ENCODE measurements at regions not wholly inside any gene's neighbourhood (a gene's known extent, or its start where the extent isn't known, plus 50 kb on each side); places are given as distances from the start of the nearest gene placed in this dataset.

- no peak for TF ChIP-seq CTCF (IDR thresholded peaks at IDR 0.05; ENCODE audit: low read depth, low read length)
- CTCF ChIA-PET: interaction anchor here (1.2 kb wide), 1 partner anchor 108 kb away, joined by 3 read pairs; no protein-coding TSS in a partner anchor
These were observed 140.3 kb upstream of the PAK3 start for GRCh38 chrX:110955706-110956105.

GRCh38 chrX:110954428-110955100, 141.4 kb upstream of the PAK3 start:
- no peak for DNase-seq (ENCODE audit: low read depth, low spot score)
- TF ChIP-seq CTCF (IDR thresholded peaks at IDR 0.05; ENCODE audit: low read depth, low read length): no peak
- Histone ChIP-seq H3K27me3 (ENCODE audit: control insufficient read depth, insufficient read depth, low read length) (no peaks in the 10 kb centered on the region), H3K9me3 (ENCODE audit: control insufficient read depth, insufficient read depth, low read length) (no peaks in the 10 kb centered on the region), H3K27ac (ENCODE audit: low read depth, low read length) (no peak overlapping the region), H3K4me3 (ENCODE audit: low read depth, low read length) (no peak overlapping the region)
- CTCF ChIA-PET: no interaction called here
- POLR2A ChIA-PET: no interaction called here

More at GRCh38 chrX:110955706-110956105, 140.3 kb upstream of the PAK3 start:
- Histone ChIP-seq H3K27ac (ENCODE audit: low read depth, low read length) (no peak overlapping the region), H3K9me3 (ENCODE audit: control insufficient read depth, insufficient read depth, low read length) (no peaks in the 10 kb centered on the region), H3K27me3 (ENCODE audit: control insufficient read depth, insufficient read depth, low read length) (no peaks in the 10 kb centered on the region), H3K4me3 (ENCODE audit: low read depth, low read length) (no peak overlapping the region)
- no peak for DNase-seq (ENCODE audit: low read depth, low spot score)
- POLR2A ChIA-PET: no interaction called here

GRCh38 chrX:110951472-110952269, 144.3 kb upstream of the PAK3 start:
- H3K27me3 ChIP-seq (ENCODE audit: control insufficient read depth, insufficient read depth, low read length): no peaks in the 10 kb centered on the region
- CTCF ChIA-PET: no interaction called here

GRCh38 chrX:110944751-110945675, 149.4 kb upstream of the CHRDL1 start:
- no peaks in the 10 kb centered on the region for H3K27me3 ChIP-seq (ENCODE audit: control insufficient read depth, insufficient read depth, low read length)
- DNase-seq (ENCODE audit: low read depth, low spot score): no peak
- ChIA-PET POLR2A (no interaction called here), CTCF (no interaction called here)
- TF ChIP-seq CTCF (IDR thresholded peaks at IDR 0.05; ENCODE audit: low read depth, low read length): no peak
- H3K4me3 ChIP-seq (ENCODE audit: low read depth, low read length): no peak overlapping the region
- H3K9me3 ChIP-seq (ENCODE audit: control insufficient read depth, insufficient read depth, low read length): no peaks in the 10 kb centered on the region
- H3K27ac ChIP-seq (ENCODE audit: low read depth, low read length): no peak overlapping the region

More at GRCh38 chrX:110951472-110952269, 144.3 kb upstream of the PAK3 start:
- no peak overlapping the region for H3K27ac ChIP-seq (ENCODE audit: low read depth, low read length)
- DNase-seq (ENCODE audit: low read depth, low spot score): no peak
- H3K9me3 ChIP-seq (ENCODE audit: control insufficient read depth, insufficient read depth, low read length): no peaks in the 10 kb centered on the region
- POLR2A ChIA-PET: no interaction called here
- H3K4me3 ChIP-seq (ENCODE audit: low read depth, low read length): no peak overlapping the region
- no peak for TF ChIP-seq CTCF (IDR thresholded peaks at IDR 0.05; ENCODE audit: low read depth, low read length)
